Neural cell (in vitro differentiated cells): ENCODE measurements at regions not wholly inside any gene's neighbourhood (a gene's known extent, or its start where the extent isn't known, plus 50 kb on each side); places are given as distances from the start of the nearest gene placed in this dataset.

Experiments
- EP300 ChIP-seq: fragments of 450-650 bp; conservative IDR thresholded peaks from 2 replicates; pipeline ENCODE4 v1.6.1; 2014; ENCODE audit warnings: antibody characterized with exemption, mild to moderate bottlenecking, moderate library complexity; ENCODE audit not compliant: poor library complexity, severe bottlenecking
- EZH2 ChIP-seq: fragments of 200-600, 300-800 bp; shearing (Covaris generic), sonication (generic); IDR thresholded peaks from 2 replicates; pipeline ENCODE4 v1.6.1; 2014; ENCODE audit warnings: antibody characterized with exemption, low read length, borderline replicate concordance, mild to moderate bottlenecking; ENCODE audit not compliant: insufficient read depth, poor library complexity, severe bottlenecking
- RAD21 ChIP-seq: fragments of 450-650 bp; conservative IDR thresholded peaks from 2 replicates; pipeline ENCODE4 v1.6.1; 2014; ENCODE audit warnings: antibody characterized with exemption, mild to moderate bottlenecking, moderate library complexity
- TAF1 ChIP-seq: IDR thresholded peaks from 2 replicates; pipeline ENCODE4 v1.6.1; 2012; ENCODE audit warnings: low read depth
- TF ChIP-seq, protein P1 (sequence below): fragments of 450-650 bp; IDR thresholded peaks from 2 replicates; pipeline ENCODE4 v1.5.1; 2014; ENCODE audit warnings: antibody characterized with exemption, mild to moderate bottlenecking, moderate library complexity; ENCODE audit not compliant: poor library complexity, severe bottlenecking
- TF ChIP-seq, protein P2 (sequence below): IDR thresholded peaks from 2 replicates; pipeline ENCODE4 v1.6.1; 2012; ENCODE audit warnings: borderline replicate concordance

DNA sequence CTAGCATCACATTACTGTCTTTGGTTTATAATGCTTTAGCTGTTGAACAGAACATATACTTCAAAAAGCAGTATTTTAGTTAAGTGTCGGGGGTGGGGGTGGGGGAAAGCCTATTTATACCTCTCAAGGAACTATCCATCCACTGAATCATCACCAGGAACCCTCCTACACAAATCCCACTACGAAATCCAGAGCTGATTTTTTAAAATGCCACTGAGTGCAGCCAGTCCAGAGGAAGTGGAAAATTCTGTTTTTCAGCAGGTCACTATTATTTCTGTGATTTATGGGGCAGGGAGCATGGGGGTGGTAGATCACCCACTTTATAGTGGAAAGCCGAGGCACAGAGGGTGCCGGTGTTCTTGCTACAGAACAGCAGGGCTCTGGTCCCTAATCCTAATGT lies 284.1 kb downstream of the SOX9 start:
- TF ChIP-seq, protein P1, sequence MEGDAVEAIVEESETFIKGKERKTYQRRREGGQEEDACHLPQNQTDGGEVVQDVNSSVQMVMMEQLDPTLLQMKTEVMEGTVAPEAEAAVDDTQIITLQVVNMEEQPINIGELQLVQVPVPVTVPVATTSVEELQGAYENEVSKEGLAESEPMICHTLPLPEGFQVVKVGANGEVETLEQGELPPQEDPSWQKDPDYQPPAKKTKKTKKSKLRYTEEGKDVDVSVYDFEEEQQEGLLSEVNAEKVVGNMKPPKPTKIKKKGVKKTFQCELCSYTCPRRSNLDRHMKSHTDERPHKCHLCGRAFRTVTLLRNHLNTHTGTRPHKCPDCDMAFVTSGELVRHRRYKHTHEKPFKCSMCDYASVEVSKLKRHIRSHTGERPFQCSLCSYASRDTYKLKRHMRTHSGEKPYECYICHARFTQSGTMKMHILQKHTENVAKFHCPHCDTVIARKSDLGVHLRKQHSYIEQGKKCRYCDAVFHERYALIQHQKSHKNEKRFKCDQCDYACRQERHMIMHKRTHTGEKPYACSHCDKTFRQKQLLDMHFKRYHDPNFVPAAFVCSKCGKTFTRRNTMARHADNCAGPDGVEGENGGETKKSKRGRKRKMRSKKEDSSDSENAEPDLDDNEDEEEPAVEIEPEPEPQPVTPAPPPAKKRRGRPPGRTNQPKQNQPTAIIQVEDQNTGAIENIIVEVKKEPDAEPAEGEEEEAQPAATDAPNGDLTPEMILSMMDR, result no peak
- no peak for TF ChIP-seq EZH2
- TF ChIP-seq EP300, result no peak
- TF ChIP-seq, protein P2, sequence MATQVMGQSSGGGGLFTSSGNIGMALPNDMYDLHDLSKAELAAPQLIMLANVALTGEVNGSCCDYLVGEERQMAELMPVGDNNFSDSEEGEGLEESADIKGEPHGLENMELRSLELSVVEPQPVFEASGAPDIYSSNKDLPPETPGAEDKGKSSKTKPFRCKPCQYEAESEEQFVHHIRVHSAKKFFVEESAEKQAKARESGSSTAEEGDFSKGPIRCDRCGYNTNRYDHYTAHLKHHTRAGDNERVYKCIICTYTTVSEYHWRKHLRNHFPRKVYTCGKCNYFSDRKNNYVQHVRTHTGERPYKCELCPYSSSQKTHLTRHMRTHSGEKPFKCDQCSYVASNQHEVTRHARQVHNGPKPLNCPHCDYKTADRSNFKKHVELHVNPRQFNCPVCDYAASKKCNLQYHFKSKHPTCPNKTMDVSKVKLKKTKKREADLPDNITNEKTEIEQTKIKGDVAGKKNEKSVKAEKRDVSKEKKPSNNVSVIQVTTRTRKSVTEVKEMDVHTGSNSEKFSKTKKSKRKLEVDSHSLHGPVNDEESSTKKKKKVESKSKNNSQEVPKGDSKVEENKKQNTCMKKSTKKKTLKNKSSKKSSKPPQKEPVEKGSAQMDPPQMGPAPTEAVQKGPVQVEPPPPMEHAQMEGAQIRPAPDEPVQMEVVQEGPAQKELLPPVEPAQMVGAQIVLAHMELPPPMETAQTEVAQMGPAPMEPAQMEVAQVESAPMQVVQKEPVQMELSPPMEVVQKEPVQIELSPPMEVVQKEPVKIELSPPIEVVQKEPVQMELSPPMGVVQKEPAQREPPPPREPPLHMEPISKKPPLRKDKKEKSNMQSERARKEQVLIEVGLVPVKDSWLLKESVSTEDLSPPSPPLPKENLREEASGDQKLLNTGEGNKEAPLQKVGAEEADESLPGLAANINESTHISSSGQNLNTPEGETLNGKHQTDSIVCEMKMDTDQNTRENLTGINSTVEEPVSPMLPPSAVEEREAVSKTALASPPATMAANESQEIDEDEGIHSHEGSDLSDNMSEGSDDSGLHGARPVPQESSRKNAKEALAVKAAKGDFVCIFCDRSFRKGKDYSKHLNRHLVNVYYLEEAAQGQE, result no peak
- no peak for TF ChIP-seq TAF1
- no peak for TF ChIP-seq RAD21
